ENCODE measurements at regions not wholly inside any gene's neighbourhood (a gene's known extent, or its start where the extent isn't known, plus 50 kb on each side); places are given as distances from the start of the nearest gene placed in this dataset.

DNA sequence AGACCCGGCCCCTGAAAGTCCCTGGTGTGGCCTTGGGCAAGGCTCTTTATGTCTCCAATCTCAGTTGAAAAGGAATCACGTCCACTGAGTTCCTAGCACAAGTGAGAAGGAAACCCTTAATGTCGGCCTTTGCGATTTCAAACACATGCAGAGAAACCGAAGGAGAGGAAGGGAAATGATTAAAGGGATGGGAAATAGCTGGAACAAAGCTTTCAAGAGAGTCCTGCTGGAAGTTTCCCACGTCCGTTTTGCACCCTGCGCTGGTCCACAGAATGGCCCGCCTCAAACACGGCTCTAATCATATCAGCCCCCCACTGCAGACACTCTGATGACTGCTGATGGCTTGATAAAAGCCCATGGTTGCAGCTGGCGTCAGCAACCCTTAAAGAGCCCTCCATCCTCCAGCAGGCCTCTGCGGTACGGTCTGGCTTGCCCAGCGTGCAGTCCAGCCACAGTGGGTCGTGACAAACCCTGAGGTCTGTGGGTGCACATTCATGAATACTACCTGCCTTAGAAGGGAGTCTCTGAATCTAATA lies 765.5 kb upstream of the EEF2KMT start:
- Histone ChIP-seq H3K4me1 (ENCODE audit: control insufficient read depth in 1 of 2, low read depth in 2 of 2) (no peaks in the 10 kb centered on the region), H3K36me3 (no peaks in the 10 kb centered on the region), H3K27ac (no peak overlapping the region), H3K4me3 (no peak overlapping the region), H3K27me3 (replicated peaks; ENCODE audit: insufficient read depth) (no peaks in the 10 kb centered on the region), H3K9me3 (no peaks in the 10 kb centered on the region)
- no peak for ATAC-seq (ENCODE audit: insufficient number of reproducible peaks, low FRiP score, low read depth)
- TF ChIP-seq CTCF (IDR thresholded peaks at IDR 0.05), result no peak
- no peak for DNase-seq (ENCODE audit: low spot score)

- DNase-seq (ENCODE audit: low spot score) (no peak), ATAC-seq (ENCODE audit: insufficient number of reproducible peaks, low FRiP score, low read depth) (no peak)
- Histone ChIP-seq H3K27me3 (replicated peaks; ENCODE audit: insufficient read depth) (no peaks in the 10 kb centered on the region), H3K27ac (no peak overlapping the region), H3K4me1 (ENCODE audit: control insufficient read depth in 1 of 2, low read depth in 2 of 2) (no peaks in the 10 kb centered on the region), H3K9me3 (no peaks in the 10 kb centered on the region), H3K4me3 (no peak overlapping the region), H3K36me3 (no peaks in the 10 kb centered on the region)
- TF ChIP-seq CTCF (IDR thresholded peaks at IDR 0.05), result no peak
Observed at GRCh38 chr16:5862103-5862840, 764.7 kb upstream of the EEF2KMT start.

- Histone ChIP-seq H3K27me3 (replicated peaks; ENCODE audit: insufficient read depth) (no peaks in the 10 kb centered on the region), H3K9me3 (no peaks in the 10 kb centered on the region), H3K4me3 (no peak overlapping the region), H3K27ac (no peak overlapping the region), H3K36me3 (no peaks in the 10 kb centered on the region), H3K4me1 (ENCODE audit: control insufficient read depth in 1 of 2, low read depth in 2 of 2) (no peaks in the 10 kb centered on the region)
- ATAC-seq (ENCODE audit: insufficient number of reproducible peaks, low FRiP score, low read depth) (no peak), DNase-seq (ENCODE audit: low spot score) (no peak)
- TF ChIP-seq CTCF (IDR thresholded peaks at IDR 0.05), result no peak
Observed at GRCh38 chr16:5861241-5861640, 763.6 kb upstream of the EEF2KMT start.

DNA sequence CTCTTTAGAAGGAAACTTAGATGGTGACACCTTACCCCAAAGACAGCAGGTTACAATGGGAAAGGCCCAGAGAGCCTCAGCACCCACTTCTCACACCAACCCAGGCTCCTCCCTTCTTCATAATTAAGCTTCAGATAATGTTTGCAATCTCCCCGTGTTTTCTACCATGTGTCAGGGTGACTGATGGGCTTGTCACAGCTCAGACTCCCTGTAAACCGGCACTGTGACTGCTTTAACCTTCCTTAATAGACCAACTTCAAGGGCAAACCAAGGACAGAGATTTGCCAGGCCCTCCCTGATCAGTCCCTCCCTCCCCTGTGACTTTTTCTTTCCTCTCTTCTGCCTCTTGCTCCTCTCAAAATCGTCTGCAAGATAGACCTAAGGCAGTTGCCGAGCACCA lies 760.6 kb upstream of the EEF2KMT start:
- H3K27ac ChIP-seq, result no peak overlapping the region
- DNase-seq (ENCODE audit: low spot score) (no peak), ATAC-seq (ENCODE audit: insufficient number of reproducible peaks, low FRiP score, low read depth) (no peak)
- TF ChIP-seq CTCF (IDR thresholded peaks at IDR 0.05), result no peak
- H3K4me1 ChIP-seq (ENCODE audit: control insufficient read depth in 1 of 2, low read depth in 2 of 2), result no peaks in the 10 kb centered on the region
- H3K36me3 ChIP-seq, result no peaks in the 10 kb centered on the region
- no peak overlapping the region for H3K4me3 ChIP-seq
- no peaks in the 10 kb centered on the region for H3K9me3 ChIP-seq
- no peaks in the 10 kb centered on the region for H3K27me3 ChIP-seq (replicated peaks; ENCODE audit: insufficient read depth)

GRCh38 chr16:5854027-5854426 lies 756.4 kb upstream of the EEF2KMT start:
- Histone ChIP-seq H3K9me3 (no peaks in the 10 kb centered on the region), H3K27me3 (replicated peaks; ENCODE audit: insufficient read depth) (no peaks in the 10 kb centered on the region), H3K36me3 (no peaks in the 10 kb centered on the region), H3K4me1 (ENCODE audit: control insufficient read depth in 1 of 2, low read depth in 2 of 2) (no peaks in the 10 kb centered on the region), H3K4me3 (no peak overlapping the region), H3K27ac (no peak overlapping the region)
- no peak for DNase-seq (ENCODE audit: low spot score)
- TF ChIP-seq CTCF (IDR thresholded peaks at IDR 0.05), result no peak
- no peak for ATAC-seq (ENCODE audit: insufficient number of reproducible peaks, low FRiP score, low read depth)

All from thoracic aorta (tissue), 2 donors.